Gastrocnemius medialis (tissue), 4 donors: ENCODE measurements at regions not wholly inside any gene's neighbourhood (a gene's known extent, or its start where the extent isn't known, plus 50 kb on each side); places are given as distances from the start of the nearest gene placed in this dataset.

Experiments used
- ATAC-seq, 2 donors: fragments of 150-250 bp; one replicate each; pipeline ENCODE4 v1.9.1; 2016
- DNase-seq, 2 donors: peaks; one replicate each; pipeline ENCODE4 v3.0.0-alpha.2; 2019
- H3K27ac ChIP-seq, 4 donors: fragments of 200-600 bp; sonication (generic); 1 replicate in 1 of 4; 2 replicates in 3 of 4; pipeline ENCODE4 v1.5.1; 2016 to 2018; ENCODE audit warnings: mild to moderate bottlenecking in 2 of 4, moderate library complexity in 1 of 4
- H3K27me3 ChIP-seq, 3 donors: fragments of 200-600 bp; sonication (generic) in 2 of 3; 1 replicate in 1 of 3; 2 replicates in 2 of 3; pipeline versions ENCODE4 v1.5.1 to v1.6.0; 2016 to 2019; ENCODE audit warnings: mild to moderate bottlenecking in 1 of 3, moderate library complexity in 1 of 3
- H3K36me3 ChIP-seq, 2 donors: fragments of 200-600 bp; sonication (generic) in 1 of 2; one replicate each; pipeline ENCODE4 v1.5.1; 2017 to 2018
- H3K4me1 ChIP-seq, 2 donors: fragments of 200-600 bp; sonication (generic) in 1 of 2; one replicate each; pipeline ENCODE4 v1.5.1; 2016 to 2017; ENCODE audit warnings: mild to moderate bottlenecking in 2 of 2
- H3K4me3 ChIP-seq, 4 donors: fragments of 200-600 bp; sonication (generic) in 3 of 4; 1 replicate in 1 of 4; 2 replicates in 3 of 4; pipeline ENCODE4 v1.5.1; 2016 to 2019; ENCODE audit warnings: mild to moderate bottlenecking in 2 of 4
- H3K9me3 ChIP-seq, 3 donors: fragments of 200-600 bp; sonication (generic) in 2 of 3; 1 replicate in 1 of 3; 2 replicates in 2 of 3; pipeline ENCODE4 v1.5.1; 2016 to 2019
- CTCF ChIP-seq, 5 experiments: fragments of 450-650 bp in 3 of 5; fragments of 200-600 bp in 2 of 5; sonication (generic) in 2 of 5; IDR thresholded peaks in 4 of 5; conservative IDR thresholded peaks in 1 of 5; 1 replicate in 4 of 5; 2 replicates in 1 of 5; pipeline ENCODE4 v1.5.1; 2016 to 2019; ENCODE audit warnings: antibody characterized with exemption in 5 of 5, mild to moderate bottlenecking in 3 of 5, moderate library complexity in 3 of 5
- POLR2A ChIP-seq, 2 donors: fragments of 450-650 bp; IDR thresholded peaks; one replicate each; pipeline ENCODE4 v1.6.1; 2017; ENCODE audit warnings: antibody characterized with exemption in 2 of 2, mild to moderate bottlenecking in 2 of 2, moderate library complexity in 2 of 2
- in situ Hi-C, 4 donors: fragments of 200-750 bp; cut with MboI; loops; one replicate each; pipeline versions ENCODE4 v1.15.0 to v1.8.0; 2017; ENCODE audit warnings: low sequenced_read_pairs in 4 of 4
- intact Hi-C: fragments of 100-400 bp; cut with DNase I; formaldehyde crosslinking; loops from one replicate; pipeline ENCODE4 v1.15.1; 2023; ENCODE audit warnings: low total_unique reads

GRCh38 chr9:121556580-121556979 lies 56.9 kb upstream of the GGTA1 start:
- no peaks in the 10 kb centered on the region for H3K9me3 ChIP-seq
- ATAC-seq (peak; percentile 71 to 80), DNase-seq (peak; percentile 79 to 85)
- peaks cover 47 to 49% of the 10 kb centered on the region in 2 donors for H3K4me1 ChIP-seq
- TF ChIP-seq POLR2A (IDR thresholded peaks at IDR 0.05) (peak in 1 of 2 donors; percentile 24), CTCF (IDR thresholded peaks at IDR 0.05 in 4 of 5, conservative IDR thresholded peaks at IDR 0.05 in 1 of 5) (no peak)
- intact Hi-C loops = loop anchor here (2.0 kb wide), 1 partner anchor 42 kb away; no protein-coding TSS in a partner anchor
- H3K4me3 ChIP-seq = no peak overlapping the region
- no peaks in the 10 kb centered on the region for H3K36me3 ChIP-seq
- in situ Hi-C loops = no loop called here
- peak overlapping the region; percentile 81 to 90 (median 86) for H3K27ac ChIP-seq
- no peaks in the 10 kb centered on the region for H3K27me3 ChIP-seq

GRCh38 chr9:121557581-121558447 lies 58.2 kb upstream of the GGTA1 start:
- intact Hi-C loops = loop anchor here (2.0 kb wide), 1 partner anchor 41 kb away; no protein-coding TSS in a partner anchor
- H3K27ac ChIP-seq = peak overlapping the region; percentile 81 to 90 (median 86)
- peak overlapping the region in 2 of 4 donors; percentile 17 to 33 for H3K4me3 ChIP-seq
- in situ Hi-C loops = no loop called here
- TF ChIP-seq POLR2A (IDR thresholded peaks at IDR 0.05) (peak in 1 of 2 donors; percentile 24), CTCF (IDR thresholded peaks at IDR 0.05 in 4 of 5, conservative IDR thresholded peaks at IDR 0.05 in 1 of 5) (no peak)
- DNase-seq (peak; percentile 84), ATAC-seq (peak; percentile 83 to 86)
- peaks cover 46 to 47% of the 10 kb centered on the region in 2 donors for H3K4me1 ChIP-seq
- H3K27me3 ChIP-seq = no peaks in the 10 kb centered on the region
- no peaks in the 10 kb centered on the region for H3K9me3 ChIP-seq
- H3K36me3 ChIP-seq = no peaks in the 10 kb centered on the region

- Histone ChIP-seq H3K27ac (peak overlapping the region; percentile 81 to 90 (median 86)), H3K36me3 (no peaks in the 10 kb centered on the region), H3K4me1 (peaks cover 46 to 47% of the 10 kb centered on the region in 2 donors), H3K4me3 (peak overlapping the region in 2 of 4 donors; percentile 17 to 33), H3K27me3 (no peaks in the 10 kb centered on the region), H3K9me3 (no peaks in the 10 kb centered on the region)
- no peak for DNase-seq
- ATAC-seq = no peak
- in situ Hi-C loops (no loop called here), intact Hi-C loops (no loop called here)
- TF ChIP-seq CTCF (IDR thresholded peaks at IDR 0.05 in 4 of 5, conservative IDR thresholded peaks at IDR 0.05 in 1 of 5) (no peak), POLR2A (IDR thresholded peaks at IDR 0.05) (no peak)
Measured at GRCh38 chr9:121558473-121558872, 58.8 kb upstream of the GGTA1 start.

GRCh38 chr9:121559183-121559582 lies 59.5 kb upstream of the GGTA1 start:
- intact Hi-C loops (no loop called here), in situ Hi-C loops (no loop called here)
- ATAC-seq (no peak), DNase-seq (no peak)
- Histone ChIP-seq H3K4me3 (no peak overlapping the region), H3K27ac (peak overlapping the region in 2 of 4 donors; percentile 85 to 87), H3K27me3 (no peaks in the 10 kb centered on the region), H3K9me3 (no peaks in the 10 kb centered on the region), H3K36me3 (no peaks in the 10 kb centered on the region), H3K4me1 (peaks cover 44 to 46% of the 10 kb centered on the region in 2 donors)
- no peak for TF ChIP-seq POLR2A (IDR thresholded peaks at IDR 0.05)
- TF ChIP-seq CTCF (IDR thresholded peaks at IDR 0.05 in 4 of 5, conservative IDR thresholded peaks at IDR 0.05 in 1 of 5) = no peak
